ENCODE measurements at regions not wholly inside any gene's neighbourhood (a gene's known extent, or its start where the extent isn't known, plus 50 kb on each side); places are given as distances from the start of the nearest gene placed in this dataset.

DNA sequence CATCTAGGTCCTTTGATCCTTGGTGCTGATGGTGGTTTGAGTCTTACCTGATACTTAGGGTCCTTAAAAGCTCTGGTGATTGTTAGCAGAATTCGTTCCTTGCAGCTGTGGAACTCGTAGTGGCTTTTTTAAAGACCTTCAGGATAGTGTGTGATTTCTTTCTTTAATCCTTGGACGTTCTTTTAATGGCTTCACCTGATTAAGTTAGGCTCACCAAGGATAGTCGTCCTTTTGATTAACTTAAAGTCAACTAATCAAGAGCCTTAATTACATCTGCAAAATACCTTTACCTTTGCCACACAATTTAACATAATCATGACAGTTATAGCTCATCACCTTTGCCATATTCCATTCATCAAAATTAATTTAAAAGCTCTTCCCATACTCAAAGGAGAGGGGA lies 1807.7 kb downstream of the OLFM4 start:
- Mint-ChIP-seq H3K27me3 (ENCODE audit: unreplicated experiment) (no peaks in the 10 kb centered on the region), H3K9me3 (ENCODE audit: unreplicated experiment) (no peaks in the 10 kb centered on the region), H3K4me1 (ENCODE audit: unreplicated experiment) (peaks cover 4% of the 10 kb centered on the region), H3K27ac (ENCODE audit: unreplicated experiment) (no peak overlapping the region), H3K4me3 (ENCODE audit: unreplicated experiment) (no peak overlapping the region), H3K36me3 (ENCODE audit: low read depth, unreplicated experiment) (no peaks in the 10 kb centered on the region)
- no peak for DNase-seq (ENCODE audit: low spot score)
- no peak for TF ChIP-seq CTCF (IDR thresholded peaks at IDR 0.05; ENCODE audit: unreplicated experiment)

DNA sequence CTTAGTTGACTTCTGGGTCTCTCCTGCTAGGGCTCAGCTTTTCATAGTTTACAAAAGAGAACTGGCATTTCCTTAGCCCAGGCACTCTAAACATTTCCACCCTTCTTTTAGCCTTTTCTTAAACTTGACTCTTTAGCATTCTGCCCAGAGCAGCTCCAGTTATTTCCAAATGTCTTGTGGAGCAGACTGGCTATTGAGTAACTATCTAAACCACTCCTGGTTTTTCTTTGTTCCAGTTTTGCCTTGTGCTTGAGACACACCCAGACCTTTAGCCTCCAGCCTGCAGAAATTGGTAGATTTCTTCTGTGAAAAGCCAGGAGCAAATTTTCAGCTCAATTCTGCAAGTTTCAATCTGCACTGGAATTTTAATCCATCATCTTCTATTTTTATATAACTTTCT lies 1813.1 kb downstream of the OLFM4 start:
- no peak for DNase-seq (ENCODE audit: low spot score)
- no peaks in the 10 kb centered on the region for H3K9me3 Mint-ChIP-seq (ENCODE audit: unreplicated experiment)
- no peak overlapping the region for H3K4me3 Mint-ChIP-seq (ENCODE audit: unreplicated experiment)
- H3K27ac Mint-ChIP-seq (ENCODE audit: unreplicated experiment) = no peak overlapping the region
- TF ChIP-seq CTCF (IDR thresholded peaks at IDR 0.05; ENCODE audit: unreplicated experiment) = no peak
- H3K4me1 Mint-ChIP-seq (ENCODE audit: unreplicated experiment) = no peaks in the 10 kb centered on the region
- no peaks in the 10 kb centered on the region for H3K27me3 Mint-ChIP-seq (ENCODE audit: unreplicated experiment)
- H3K36me3 Mint-ChIP-seq (ENCODE audit: low read depth, unreplicated experiment) = no peaks in the 10 kb centered on the region

GRCh38 chr13:54845351-54845965 lies 1816.8 kb downstream of the OLFM4 start:
- H3K4me1 Mint-ChIP-seq (ENCODE audit: unreplicated experiment) = no peaks in the 10 kb centered on the region
- no peaks in the 10 kb centered on the region for H3K9me3 Mint-ChIP-seq (ENCODE audit: unreplicated experiment)
- H3K27ac Mint-ChIP-seq (ENCODE audit: unreplicated experiment) = no peak overlapping the region
- DNase-seq (ENCODE audit: low spot score) = no peak
- H3K36me3 Mint-ChIP-seq (ENCODE audit: low read depth, unreplicated experiment) = no peaks in the 10 kb centered on the region
- no peak overlapping the region for H3K4me3 Mint-ChIP-seq (ENCODE audit: unreplicated experiment)
- no peak for TF ChIP-seq CTCF (IDR thresholded peaks at IDR 0.05; ENCODE audit: unreplicated experiment)
- H3K27me3 Mint-ChIP-seq (ENCODE audit: unreplicated experiment) = no peaks in the 10 kb centered on the region

GRCh38 chr13:54852831-54853230 lies 1824.2 kb downstream of the OLFM4 start:
- DNase-seq (ENCODE audit: low spot score) = no peak
- no peak overlapping the region for H3K27ac Mint-ChIP-seq (ENCODE audit: unreplicated experiment)
- H3K9me3 Mint-ChIP-seq (ENCODE audit: unreplicated experiment) = no peaks in the 10 kb centered on the region
- H3K4me3 Mint-ChIP-seq (ENCODE audit: unreplicated experiment) = no peak overlapping the region
- TF ChIP-seq CTCF (IDR thresholded peaks at IDR 0.05; ENCODE audit: unreplicated experiment) = no peak
- H3K4me1 Mint-ChIP-seq (ENCODE audit: unreplicated experiment) = no peaks in the 10 kb centered on the region
- no peaks in the 10 kb centered on the region for H3K27me3 Mint-ChIP-seq (ENCODE audit: unreplicated experiment)
- no peaks in the 10 kb centered on the region for H3K36me3 Mint-ChIP-seq (ENCODE audit: low read depth, unreplicated experiment)

DNA sequence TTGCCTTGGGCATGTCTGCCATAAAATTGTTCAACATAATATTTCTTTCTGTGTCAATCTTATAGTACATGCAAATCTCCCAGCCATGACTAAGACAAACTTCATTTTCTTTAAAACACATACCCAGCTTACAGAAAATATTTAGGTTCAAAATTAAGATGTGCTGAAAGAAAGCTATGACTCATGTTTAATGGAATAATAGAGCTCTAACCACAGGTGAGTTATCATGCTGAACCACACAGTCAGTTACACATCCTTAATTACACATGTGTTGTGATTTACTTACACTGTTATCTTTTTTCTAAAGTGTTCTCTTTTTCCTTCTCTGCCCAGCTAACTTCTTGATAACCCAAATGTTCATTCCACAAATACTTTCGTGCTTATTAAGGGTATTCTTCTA lies 1831.2 kb downstream of the OLFM4 start:
- Mint-ChIP-seq H3K4me1 (ENCODE audit: unreplicated experiment) (no peaks in the 10 kb centered on the region), H3K9me3 (ENCODE audit: unreplicated experiment) (no peaks in the 10 kb centered on the region), H3K27ac (ENCODE audit: unreplicated experiment) (no peak overlapping the region), H3K36me3 (ENCODE audit: low read depth, unreplicated experiment) (no peaks in the 10 kb centered on the region), H3K4me3 (ENCODE audit: unreplicated experiment) (no peak overlapping the region), H3K27me3 (ENCODE audit: unreplicated experiment) (no peaks in the 10 kb centered on the region)
- no peak for TF ChIP-seq CTCF (IDR thresholded peaks at IDR 0.05; ENCODE audit: unreplicated experiment)
- DNase-seq (ENCODE audit: low spot score) = no peak
